ENCODE measurements at regions not wholly inside any gene's neighbourhood (a gene's known extent, or its start where the extent isn't known, plus 50 kb on each side); places are given as distances from the start of the nearest gene placed in this dataset.

- Histone ChIP-seq H3K27me3 (ENCODE audit: insufficient read depth) (no peaks in the 10 kb centered on the region), H3K4me1 (ENCODE audit: insufficient read depth) (peaks cover 22% of the 10 kb centered on the region), H3K36me3 (ENCODE audit: insufficient read depth) (no peaks in the 10 kb centered on the region), H3K4me2 (no peak overlapping the region), H2AFZ (peak overlapping the region; percentile 81), H3K27ac (ENCODE audit: low read depth) (no peak overlapping the region), H3K4me3 (no peak overlapping the region), H3K79me2 (replicated peaks; ENCODE audit: insufficient read depth) (no peaks in the 10 kb centered on the region), H3F3A (replicated peaks; ENCODE audit: low read depth) (0 out of 2 replicates have a peak, but pooled peaks cover 5% of the 10 kb centered on the region), H4K20me1 (replicated peaks; ENCODE audit: insufficient read depth) (no peaks in the 10 kb centered on the region), H3K9me2 (ENCODE audit: insufficient read depth) (peaks cover 13% of the 10 kb centered on the region)
- H3K4me1 Mint-ChIP-seq = peaks cover 24% of the 10 kb centered on the region
- DNase-seq (ENCODE audit: low spot score) = no peak
- H3K4me3 Mint-ChIP-seq = no peak overlapping the region
- H3K36me3 Mint-ChIP-seq (ENCODE audit: low read depth) = no peaks in the 10 kb centered on the region; the same call in 2 of the 3 replicates
- no peak for TF ChIP-seq CREB1 (CRISPR knock-in tag; IDR thresholded peaks at IDR 0.05; ENCODE audit: low read depth)
- TF ChIP-seq, protein P1, sequence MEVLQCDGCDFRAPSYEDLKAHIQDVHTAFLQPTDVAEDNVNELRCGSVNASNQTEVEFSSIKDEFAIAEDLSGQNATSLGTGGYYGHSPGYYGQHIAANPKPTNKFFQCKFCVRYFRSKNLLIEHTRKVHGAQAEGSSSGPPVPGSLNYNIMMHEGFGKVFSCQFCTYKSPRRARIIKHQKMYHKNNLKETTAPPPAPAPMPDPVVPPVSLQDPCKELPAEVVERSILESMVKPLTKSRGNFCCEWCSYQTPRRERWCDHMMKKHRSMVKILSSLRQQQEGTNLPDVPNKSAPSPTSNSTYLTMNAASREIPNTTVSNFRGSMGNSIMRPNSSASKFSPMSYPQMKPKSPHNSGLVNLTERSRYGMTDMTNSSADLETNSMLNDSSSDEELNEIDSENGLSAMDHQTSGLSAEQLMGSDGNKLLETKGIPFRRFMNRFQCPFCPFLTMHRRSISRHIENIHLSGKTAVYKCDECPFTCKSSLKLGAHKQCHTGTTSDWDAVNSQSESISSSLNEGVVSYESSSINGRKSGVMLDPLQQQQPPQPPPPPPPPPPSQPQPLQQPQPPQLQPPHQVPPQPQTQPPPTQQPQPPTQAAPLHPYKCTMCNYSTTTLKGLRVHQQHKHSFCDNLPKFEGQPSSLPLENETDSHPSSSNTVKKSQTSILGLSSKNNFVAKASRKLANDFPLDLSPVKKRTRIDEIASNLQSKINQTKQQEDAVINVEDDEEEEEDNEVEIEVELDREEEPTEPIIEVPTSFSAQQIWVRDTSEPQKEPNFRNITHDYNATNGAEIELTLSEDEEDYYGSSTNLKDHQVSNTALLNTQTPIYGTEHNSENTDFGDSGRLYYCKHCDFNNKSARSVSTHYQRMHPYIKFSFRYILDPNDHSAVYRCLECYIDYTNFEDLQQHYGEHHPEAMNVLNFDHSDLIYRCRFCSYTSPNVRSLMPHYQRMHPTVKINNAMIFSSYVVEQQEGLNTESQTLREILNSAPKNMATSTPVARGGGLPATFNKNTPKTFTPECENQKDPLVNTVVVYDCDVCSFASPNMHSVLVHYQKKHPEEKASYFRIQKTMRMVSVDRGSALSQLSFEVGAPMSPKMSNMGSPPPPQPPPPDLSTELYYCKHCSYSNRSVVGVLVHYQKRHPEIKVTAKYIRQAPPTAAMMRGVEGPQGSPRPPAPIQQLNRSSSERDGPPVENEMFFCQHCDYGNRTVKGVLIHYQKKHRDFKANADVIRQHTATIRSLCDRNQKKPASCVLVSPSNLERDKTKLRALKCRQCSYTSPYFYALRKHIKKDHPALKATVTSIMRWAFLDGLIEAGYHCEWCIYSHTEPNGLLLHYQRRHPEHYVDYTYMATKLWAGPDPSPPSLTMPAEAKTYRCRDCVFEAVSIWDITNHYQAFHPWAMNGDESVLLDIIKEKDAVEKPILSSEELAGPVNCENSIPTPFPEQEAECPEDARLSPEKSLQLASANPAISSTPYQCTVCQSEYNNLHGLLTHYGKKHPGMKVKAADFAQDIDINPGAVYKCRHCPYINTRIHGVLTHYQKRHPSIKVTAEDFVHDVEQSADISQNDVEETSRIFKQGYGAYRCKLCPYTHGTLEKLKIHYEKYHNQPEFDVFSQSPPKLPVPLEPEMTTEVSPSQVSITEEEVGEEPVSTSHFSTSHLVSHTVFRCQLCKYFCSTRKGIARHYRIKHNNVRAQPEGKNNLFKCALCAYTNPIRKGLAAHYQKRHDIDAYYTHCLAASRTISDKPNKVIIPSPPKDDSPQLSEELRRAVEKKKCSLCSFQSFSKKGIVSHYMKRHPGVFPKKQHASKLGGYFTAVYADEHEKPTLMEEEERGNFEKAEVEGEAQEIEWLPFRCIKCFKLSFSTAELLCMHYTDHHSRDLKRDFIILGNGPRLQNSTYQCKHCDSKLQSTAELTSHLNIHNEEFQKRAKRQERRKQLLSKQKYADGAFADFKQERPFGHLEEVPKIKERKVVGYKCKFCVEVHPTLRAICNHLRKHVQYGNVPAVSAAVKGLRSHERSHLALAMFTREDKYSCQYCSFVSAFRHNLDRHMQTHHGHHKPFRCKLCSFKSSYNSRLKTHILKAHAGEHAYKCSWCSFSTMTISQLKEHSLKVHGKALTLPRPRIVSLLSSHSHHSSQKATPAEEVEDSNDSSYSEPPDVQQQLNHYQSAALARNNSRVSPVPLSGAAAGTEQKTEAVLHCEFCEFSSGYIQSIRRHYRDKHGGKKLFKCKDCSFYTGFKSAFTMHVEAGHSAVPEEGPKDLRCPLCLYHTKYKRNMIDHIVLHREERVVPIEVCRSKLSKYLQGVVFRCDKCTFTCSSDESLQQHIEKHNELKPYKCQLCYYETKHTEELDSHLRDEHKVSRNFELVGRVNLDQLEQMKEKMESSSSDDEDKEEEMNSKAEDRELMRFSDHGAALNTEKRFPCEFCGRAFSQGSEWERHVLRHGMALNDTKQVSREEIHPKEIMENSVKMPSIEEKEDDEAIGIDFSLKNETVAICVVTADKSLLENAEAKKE (CRISPR knock-in tag; IDR thresholded peaks at IDR 0.05) = no peak
- TF ChIP-seq NANOG (IDR thresholded peaks at IDR 0.05; ENCODE audit: borderline replicate concordance) = no peak
- TF ChIP-seq REST (IDR thresholded peaks at IDR 0.05; ENCODE audit: unreplicated experiment) = no peak
- TF ChIP-seq ZNF331 (CRISPR knock-in tag; IDR thresholded peaks at IDR 0.05; ENCODE audit: low read depth) = no peak
- TF ChIP-seq EZH2 (IDR thresholded peaks at IDR 0.05; ENCODE audit: low read depth, unreplicated experiment) = no peak
- no peak for TF ChIP-seq POLR2AphosphoS5 (IDR thresholded peaks at IDR 0.05; ENCODE audit: low read depth)
- TF ChIP-seq ZNF114 (CRISPR knock-in tag; IDR thresholded peaks at IDR 0.05) = no peak
- no peak for TF ChIP-seq EZH2phosphoT487 (IDR thresholded peaks at IDR 0.05; ENCODE audit: unreplicated experiment)
- no peak for TF ChIP-seq CTCF (conservative IDR thresholded peaks at IDR 0.05; ENCODE audit: low read depth in 2 of 2)
- no peak for TF ChIP-seq STAT1 (IDR thresholded peaks at IDR 0.05; ENCODE audit: unreplicated experiment)
- TF ChIP-seq JUNB (IDR thresholded peaks at IDR 0.05; ENCODE audit: unreplicated experiment) = no peak
- TF ChIP-seq, protein P2, sequence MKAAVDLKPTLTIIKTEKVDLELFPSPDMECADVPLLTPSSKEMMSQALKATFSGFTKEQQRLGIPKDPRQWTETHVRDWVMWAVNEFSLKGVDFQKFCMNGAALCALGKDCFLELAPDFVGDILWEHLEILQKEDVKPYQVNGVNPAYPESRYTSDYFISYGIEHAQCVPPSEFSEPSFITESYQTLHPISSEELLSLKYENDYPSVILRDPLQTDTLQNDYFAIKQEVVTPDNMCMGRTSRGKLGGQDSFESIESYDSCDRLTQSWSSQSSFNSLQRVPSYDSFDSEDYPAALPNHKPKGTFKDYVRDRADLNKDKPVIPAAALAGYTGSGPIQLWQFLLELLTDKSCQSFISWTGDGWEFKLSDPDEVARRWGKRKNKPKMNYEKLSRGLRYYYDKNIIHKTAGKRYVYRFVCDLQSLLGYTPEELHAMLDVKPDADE (IDR thresholded peaks at IDR 0.05) = no peak
- H3K27ac Mint-ChIP-seq = no peak overlapping the region
- no peak for ATAC-seq
- no peaks in the 10 kb centered on the region; the same call in 1 of the 3 replicates for H3K9me3 Mint-ChIP-seq
- H3K27me3 Mint-ChIP-seq (ENCODE audit: insufficient read depth, low read depth, poor library complexity) = peaks cover 6% of the 10 kb centered on the region
These were observed 266.5 kb upstream of the VLDLR start for GRCh38 chr9:2354856-2355696.
